ENCODE measurements at regions not wholly inside any gene's neighbourhood (a gene's known extent, or its start where the extent isn't known, plus 50 kb on each side); places are given as distances from the start of the nearest gene placed in this dataset.
"Not testable (repeated sequence)": the region's sequence is repeated elsewhere in the genome, so short reads cannot be mapped to it uniquely, and the experiment has no call there.

- TF ChIP-seq FOXA1, PKNOX1, FOXK2 (IDR thresholded peaks at IDR 0.05): not testable (repeated sequence)
These were observed 152.7 kb downstream of the CAPZA3 start for GRCh38 chr12:18890621-18891020.

Data from HEK293T (cell line).